ENCODE measurements at regions not wholly inside any gene's neighbourhood (a gene's known extent, or its start where the extent isn't known, plus 50 kb on each side); places are given as distances from the start of the nearest gene placed in this dataset.

DNA sequence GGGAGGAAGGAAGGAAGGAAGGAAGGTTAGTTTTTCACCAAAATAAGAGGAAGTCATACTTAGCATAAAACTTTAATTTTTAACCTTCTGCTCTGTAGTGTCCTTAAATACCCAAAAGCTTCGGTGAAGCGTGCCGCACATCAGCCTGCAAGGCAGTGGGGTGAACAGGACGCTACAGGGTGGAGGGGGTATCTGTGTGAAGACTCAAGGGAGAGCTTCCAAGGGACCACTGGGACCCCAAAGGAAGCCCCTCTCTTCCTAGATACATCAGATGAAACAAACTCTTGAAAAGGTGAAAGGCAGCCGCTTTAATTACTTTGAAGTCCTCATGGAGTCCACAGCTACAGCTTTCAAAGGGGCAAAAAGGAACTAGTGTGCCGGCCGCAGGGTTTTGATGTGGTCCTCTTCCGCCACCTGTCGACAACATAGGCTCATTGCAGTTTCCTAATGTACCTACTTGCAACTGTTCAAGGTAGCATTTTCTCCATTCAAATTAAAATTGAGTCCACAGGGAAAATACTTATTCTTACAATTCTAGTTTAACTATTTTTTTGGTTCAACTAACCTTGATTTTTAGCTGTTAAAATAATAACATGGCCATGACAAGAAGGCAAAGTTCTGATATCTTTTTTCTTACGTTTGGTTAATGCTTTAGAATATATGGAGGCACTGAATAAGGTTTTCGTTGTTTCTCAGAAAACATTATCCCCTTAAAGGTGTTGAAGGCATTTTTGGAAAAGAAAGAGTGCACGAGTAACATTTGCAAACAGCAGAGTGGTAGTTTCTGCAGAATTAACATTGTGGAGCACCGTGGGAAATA is 135.0 kb upstream of the RIPOR2 start:
- Histone ChIP-seq H3K27ac (ENCODE audit: low read depth) (no peak overlapping the region), H3K36me3 (ENCODE audit: insufficient read depth) (no peaks in the 10 kb centered on the region), H3K4me1 (ENCODE audit: insufficient read depth) (no peaks in the 10 kb centered on the region), H3K4me3 (ENCODE audit: low read depth, low read length) (no peak overlapping the region)
- WGBS, result 47% methylated on average over 13 of the region's 13 CpGs
- peak; percentile 74 for DNase-seq (ENCODE audit: extremely low spot score)

DNA sequence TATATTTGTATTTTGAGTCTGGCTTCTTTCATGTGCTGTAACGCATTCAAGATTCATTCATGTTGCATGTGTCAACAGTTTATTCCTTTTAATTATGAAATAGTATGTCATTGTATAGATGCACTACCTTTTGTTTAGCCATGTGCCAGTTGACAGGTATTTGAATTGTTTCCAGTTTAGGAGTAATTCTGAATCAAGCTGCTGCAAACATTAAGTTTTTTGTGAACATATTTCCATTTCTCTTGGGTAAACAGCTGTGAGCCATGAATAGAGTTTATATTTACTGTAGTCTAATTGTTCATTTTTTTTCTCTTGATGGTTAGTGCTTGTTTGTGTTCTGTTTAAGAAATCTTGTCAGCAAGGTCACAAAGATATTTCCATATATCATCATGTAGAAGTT is 142.4 kb upstream of the RIPOR2 start:
- no peak overlapping the region for H3K27ac ChIP-seq (ENCODE audit: low read depth)
- H3K36me3 ChIP-seq (ENCODE audit: insufficient read depth), result no peaks in the 10 kb centered on the region
- no peak for DNase-seq (ENCODE audit: extremely low spot score)
- no peaks in the 10 kb centered on the region for H3K4me1 ChIP-seq (ENCODE audit: insufficient read depth)
- WGBS, result 96% methylated on average over 1 of the region's 1 CpG
- H3K4me3 ChIP-seq (ENCODE audit: low read depth, low read length), result no peak overlapping the region

DNA sequence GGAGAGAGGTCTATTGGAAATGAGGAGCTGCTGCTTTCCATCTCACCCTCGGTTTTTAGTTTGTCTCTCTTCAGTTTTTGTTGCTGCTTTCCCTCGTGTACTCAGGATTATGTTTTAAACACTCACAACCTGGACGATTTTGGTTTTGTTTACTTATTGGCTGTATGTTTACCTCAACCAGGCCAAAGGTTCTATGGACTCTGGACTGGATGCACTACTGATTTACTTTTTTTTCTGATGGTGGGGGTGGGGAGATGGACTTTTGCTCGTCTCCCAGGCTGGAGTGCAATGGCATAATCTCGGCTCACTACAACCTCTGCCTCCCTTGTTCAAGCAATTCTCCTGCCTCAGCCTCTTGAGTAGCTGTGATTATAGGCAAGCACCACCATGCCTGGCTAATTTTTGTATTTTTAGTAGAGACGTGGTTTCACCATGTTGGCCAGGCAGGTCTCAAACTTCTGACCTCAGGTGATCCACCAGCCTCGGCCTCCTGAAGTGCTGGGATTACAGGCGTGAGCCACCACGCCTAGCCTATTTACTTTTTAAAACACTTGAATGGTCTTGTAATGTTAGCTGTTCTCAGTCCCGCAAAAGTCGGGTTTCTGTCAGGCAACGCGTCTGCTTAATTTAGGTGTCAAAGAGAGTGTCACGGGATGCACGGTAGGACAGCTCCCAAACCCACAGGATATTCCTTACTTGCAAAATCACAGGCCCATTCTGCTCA is 148.2 kb upstream of the RIPOR2 start:
- Histone ChIP-seq H3K36me3 (ENCODE audit: insufficient read depth) (no peaks in the 10 kb centered on the region), H3K27ac (ENCODE audit: low read depth) (no peak overlapping the region), H3K4me1 (ENCODE audit: insufficient read depth) (no peaks in the 10 kb centered on the region), H3K4me3 (ENCODE audit: low read depth, low read length) (no peak overlapping the region)
- no peak for DNase-seq (ENCODE audit: extremely low spot score)
- 75% methylated on average over 15 of the region's 15 CpGs for WGBS

DNA sequence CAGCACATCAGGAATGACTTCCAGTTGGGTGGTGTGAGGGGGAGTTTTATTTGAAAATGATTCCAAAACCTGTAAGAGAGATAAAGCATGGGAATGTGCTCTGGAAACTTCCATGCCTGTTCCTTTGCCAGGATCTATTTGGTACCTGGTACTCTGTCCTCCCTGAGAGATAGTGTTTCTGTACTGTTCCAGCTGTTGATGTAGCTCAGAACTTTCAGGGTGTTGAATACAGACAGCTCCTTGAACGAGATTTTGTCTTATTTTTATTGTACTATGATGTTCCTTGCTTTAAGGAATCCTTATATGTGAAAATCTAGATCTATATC is 148.7 kb upstream of the RIPOR2 start:
- no peak overlapping the region for H3K4me3 ChIP-seq (ENCODE audit: low read depth, low read length)
- no peaks in the 10 kb centered on the region for H3K4me1 ChIP-seq (ENCODE audit: insufficient read depth)
- no peak overlapping the region for H3K27ac ChIP-seq (ENCODE audit: low read depth)
- H3K36me3 ChIP-seq (ENCODE audit: insufficient read depth), result no peaks in the 10 kb centered on the region
- no peak for DNase-seq (ENCODE audit: extremely low spot score)
- 82% methylated on average over 1 of the region's 1 CpG for WGBS

DNA sequence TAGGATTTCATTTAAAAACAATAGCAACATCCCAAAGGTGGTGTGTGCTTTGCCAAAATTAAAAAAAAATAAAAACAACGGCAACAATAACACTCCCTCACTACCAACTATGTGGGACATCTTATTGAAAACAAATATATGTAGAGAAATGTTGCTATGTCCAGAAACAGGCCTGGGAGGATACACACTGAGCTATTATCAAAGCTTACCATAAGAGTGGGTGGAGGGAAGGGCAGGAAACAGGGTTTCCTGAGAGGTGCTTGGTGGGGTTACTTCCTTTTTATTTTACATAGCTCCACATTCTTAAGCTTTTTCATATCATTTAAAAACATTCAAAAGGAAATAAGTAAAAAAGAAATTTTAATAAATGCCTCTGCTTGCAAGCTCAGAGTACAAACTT is 150.0 kb upstream of the RIPOR2 start:
- Histone ChIP-seq H3K36me3 (ENCODE audit: insufficient read depth) (no peaks in the 10 kb centered on the region), H3K4me3 (ENCODE audit: low read depth, low read length) (no peak overlapping the region), H3K27ac (ENCODE audit: low read depth) (no peak overlapping the region), H3K4me1 (ENCODE audit: insufficient read depth) (no peaks in the 10 kb centered on the region)
- no peak for DNase-seq (ENCODE audit: extremely low spot score)
- 1% methylated on average over 1 of the region's 1 CpG for WGBS

DNA sequence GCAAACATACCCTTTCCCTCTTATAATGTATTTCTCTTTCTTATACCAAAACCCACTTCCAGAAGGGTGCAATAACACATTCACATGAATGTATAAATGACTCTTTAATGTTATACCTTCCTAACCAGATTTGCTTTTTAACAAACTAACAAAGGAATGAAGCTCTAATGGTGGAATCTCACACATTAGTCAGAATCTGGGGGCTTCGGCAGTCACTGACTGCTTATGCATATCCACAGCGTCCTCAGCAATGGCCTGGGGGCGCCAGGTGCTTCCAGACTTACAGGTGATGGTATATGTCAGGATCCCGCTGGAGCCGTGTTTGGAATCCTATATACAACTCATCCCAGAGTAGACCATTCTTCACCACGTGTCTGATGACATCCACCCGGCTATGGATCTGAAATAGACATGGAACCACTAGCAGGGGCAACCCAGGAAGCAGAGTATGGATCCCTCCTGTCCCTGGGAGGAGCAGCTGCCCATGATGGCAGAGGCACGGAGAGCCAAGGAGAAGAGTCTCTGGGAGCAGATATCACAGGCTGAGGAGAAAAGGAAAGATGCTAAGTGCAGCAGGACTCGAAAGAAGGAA is 150.8 kb upstream of the RIPOR2 start:
- WGBS, result 86% methylated on average over 9 of the region's 9 CpGs
- no peak overlapping the region for H3K27ac ChIP-seq (ENCODE audit: low read depth)
- no peaks in the 10 kb centered on the region for H3K36me3 ChIP-seq (ENCODE audit: insufficient read depth)
- H3K4me3 ChIP-seq (ENCODE audit: low read depth, low read length), result no peak overlapping the region
- no peaks in the 10 kb centered on the region for H3K4me1 ChIP-seq (ENCODE audit: insufficient read depth)
- no peak for DNase-seq (ENCODE audit: extremely low spot score)

DNA sequence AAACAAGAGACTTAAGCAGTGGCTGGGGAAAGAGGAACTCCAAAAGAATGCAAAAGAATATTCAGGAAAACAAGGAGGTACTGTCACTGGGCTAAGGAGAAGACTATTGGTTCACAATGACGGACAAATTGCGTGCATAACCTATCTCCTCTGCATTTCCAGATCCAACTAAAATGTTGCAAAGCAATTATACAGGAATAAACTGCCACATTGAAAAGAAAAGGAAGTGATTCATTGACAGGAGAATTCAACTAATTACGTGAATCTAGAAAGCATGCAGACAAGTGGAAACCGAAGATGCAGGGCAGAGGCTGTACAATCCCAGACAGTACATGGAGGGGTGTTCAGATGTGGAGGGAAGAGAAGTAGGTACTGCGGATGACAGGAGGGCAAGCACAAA is 152.8 kb upstream of the RIPOR2 start:
- WGBS, result 81% methylated on average over 5 of the region's 5 CpGs

DNA sequence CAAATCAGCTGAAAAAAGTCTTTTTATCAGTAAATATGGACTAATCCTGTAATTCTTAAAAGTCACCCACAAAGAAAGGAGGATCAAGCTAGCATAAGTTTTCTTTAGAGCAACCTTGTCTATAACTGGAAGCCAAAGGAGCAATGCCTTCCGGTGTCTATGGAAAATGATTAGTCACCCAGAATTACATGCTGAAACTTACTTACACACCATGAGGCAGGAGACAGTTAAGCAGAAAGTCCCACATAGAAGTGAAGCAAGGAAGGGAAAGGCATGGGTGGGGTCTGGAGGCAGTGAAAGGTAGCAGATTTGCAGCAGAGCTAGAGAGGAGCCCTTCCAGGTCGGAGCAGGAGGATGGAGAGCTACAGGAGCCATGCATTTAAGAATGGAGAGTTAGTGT is 153.7 kb upstream of the RIPOR2 start:
- Histone ChIP-seq H3K4me1 (ENCODE audit: insufficient read depth) (no peaks in the 10 kb centered on the region), H3K4me3 (ENCODE audit: low read depth, low read length) (no peak overlapping the region), H3K27ac (ENCODE audit: low read depth) (no peak overlapping the region), H3K36me3 (ENCODE audit: insufficient read depth) (no peaks in the 10 kb centered on the region)
- WGBS, result 40% methylated on average over 2 of the region's 2 CpGs
- no peak for DNase-seq (ENCODE audit: extremely low spot score)

More for the DNA sequence above, 152.8 kb upstream of the RIPOR2 start:
- no peak for DNase-seq (ENCODE audit: extremely low spot score)
- H3K4me3 ChIP-seq (ENCODE audit: low read depth, low read length), result no peak overlapping the region
- no peak overlapping the region for H3K27ac ChIP-seq (ENCODE audit: low read depth)
- H3K36me3 ChIP-seq (ENCODE audit: insufficient read depth), result no peaks in the 10 kb centered on the region
- no peaks in the 10 kb centered on the region for H3K4me1 ChIP-seq (ENCODE audit: insufficient read depth)

DNA sequence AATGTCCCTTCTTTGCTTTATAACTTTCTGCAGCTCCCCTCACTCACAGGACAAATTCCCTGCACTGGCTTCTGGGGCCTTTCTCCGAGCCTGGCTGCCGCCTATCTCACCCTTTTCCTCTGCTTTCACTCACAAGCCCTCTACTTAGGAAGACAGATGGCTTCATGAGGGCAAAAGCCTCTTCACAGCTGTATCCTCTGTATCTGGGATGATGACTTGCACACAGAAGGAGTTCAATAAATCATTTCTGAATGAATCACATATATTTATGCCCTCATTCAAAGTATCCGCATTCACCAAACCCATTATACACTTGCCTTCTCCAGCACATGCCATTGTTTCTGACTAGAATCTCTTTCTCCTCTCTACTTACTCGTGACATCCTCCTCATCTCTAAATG is 159.0 kb upstream of the RIPOR2 start:
- Histone ChIP-seq H3K4me3 (ENCODE audit: low read depth, low read length) (no peak overlapping the region), H3K4me1 (ENCODE audit: insufficient read depth) (no peaks in the 10 kb centered on the region), H3K27ac (ENCODE audit: low read depth) (no peak overlapping the region), H3K36me3 (ENCODE audit: insufficient read depth) (no peaks in the 10 kb centered on the region)
- 87% methylated on average over 4 of the region's 4 CpGs for WGBS
- no peak for DNase-seq (ENCODE audit: extremely low spot score)

DNA sequence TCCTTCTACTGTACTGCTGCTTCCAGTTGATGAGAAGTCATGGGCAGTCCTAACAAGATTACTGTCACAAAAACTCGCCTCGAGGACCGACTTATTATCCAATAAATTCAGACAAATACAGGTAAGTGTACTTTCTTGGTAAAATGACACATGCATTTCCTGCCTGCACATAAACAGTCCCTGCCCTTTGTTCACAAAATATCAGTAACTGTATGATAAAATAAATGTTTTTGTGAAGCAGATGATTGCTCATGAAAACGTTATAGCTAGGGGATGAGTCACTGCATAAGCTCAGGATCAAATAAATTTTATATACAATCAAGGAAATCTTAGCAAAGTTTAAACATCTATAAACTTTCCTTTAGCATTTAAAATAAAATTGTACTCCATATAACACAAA is 164.5 kb upstream of the RIPOR2 start:
- H3K4me1 ChIP-seq (ENCODE audit: insufficient read depth), result no peaks in the 10 kb centered on the region
- no peak for DNase-seq (ENCODE audit: extremely low spot score)
- no peaks in the 10 kb centered on the region for H3K36me3 ChIP-seq (ENCODE audit: insufficient read depth)
- no peak overlapping the region for H3K27ac ChIP-seq (ENCODE audit: low read depth)
- no peak overlapping the region for H3K4me3 ChIP-seq (ENCODE audit: low read depth, low read length)
- 17% methylated on average over 4 of the region's 4 CpGs for WGBS

DNA sequence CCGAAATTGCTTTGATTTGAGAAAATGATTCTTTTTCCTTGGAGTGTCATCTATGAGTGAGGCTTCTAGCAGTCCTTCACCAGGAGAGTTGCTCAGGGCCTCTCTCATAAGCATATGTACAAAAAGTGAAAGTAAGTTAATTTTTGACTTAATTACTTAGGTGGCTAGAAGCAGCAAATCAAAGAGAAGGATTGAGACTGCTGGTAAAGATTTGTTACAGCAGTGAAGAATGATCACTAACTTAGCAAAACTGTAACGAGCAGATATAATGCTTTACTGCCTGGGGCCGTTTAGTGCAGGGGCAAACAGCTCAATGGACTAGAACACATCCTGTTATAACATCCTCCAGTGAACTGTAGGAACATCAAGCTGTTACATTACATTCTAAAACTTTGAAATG is 167.8 kb upstream of the RIPOR2 start:
- no peak for DNase-seq (ENCODE audit: extremely low spot score)
- no peak overlapping the region for H3K4me3 ChIP-seq (ENCODE audit: low read depth, low read length)
- WGBS, result 60% methylated on average over 3 of the region's 3 CpGs
- no peak overlapping the region for H3K27ac ChIP-seq (ENCODE audit: low read depth)
- no peaks in the 10 kb centered on the region for H3K4me1 ChIP-seq (ENCODE audit: insufficient read depth)
- H3K36me3 ChIP-seq (ENCODE audit: insufficient read depth), result peaks cover 2% of the 10 kb centered on the region

DNA sequence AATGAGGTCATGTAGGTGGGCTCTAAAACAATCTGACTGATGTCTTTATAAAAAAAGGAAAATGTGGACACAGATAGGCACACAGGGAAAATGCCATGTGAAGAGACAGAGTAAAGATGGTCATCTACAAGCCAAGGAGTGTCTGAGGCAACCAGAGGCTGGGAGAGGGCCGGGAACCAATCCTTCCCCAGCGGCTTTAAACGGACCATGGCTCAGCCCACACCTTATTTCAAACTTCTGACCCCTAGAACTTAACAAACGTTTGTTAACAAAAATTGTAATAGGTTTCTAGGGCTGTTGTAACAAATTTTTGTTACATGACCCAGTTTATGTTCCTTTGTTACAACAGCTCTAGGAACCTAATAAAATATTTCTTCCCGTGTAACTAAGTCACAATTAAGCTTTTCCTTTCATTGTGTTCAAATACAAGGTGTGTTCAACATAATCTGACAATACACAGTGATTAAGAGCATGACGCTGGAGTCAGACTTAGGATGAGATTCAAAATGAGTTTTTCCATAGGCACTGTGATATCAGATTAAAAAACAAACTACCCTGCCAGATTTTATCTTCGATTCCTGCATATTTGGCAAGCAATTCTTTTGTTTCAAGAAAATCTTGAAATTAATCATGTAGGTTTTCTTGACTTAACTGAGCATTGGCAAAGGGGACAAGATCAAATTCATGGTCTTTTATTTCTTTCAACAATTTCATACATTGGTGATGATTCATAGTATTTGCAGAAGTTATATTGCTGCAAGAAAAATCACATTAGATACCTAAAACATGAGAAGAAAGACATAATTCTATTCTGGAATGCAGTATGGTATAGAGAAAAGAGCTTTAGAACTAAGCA is 169.5 kb upstream of the RIPOR2 start:
- no peak overlapping the region for H3K27ac ChIP-seq (ENCODE audit: low read depth)
- no peak for DNase-seq (ENCODE audit: extremely low spot score)
- H3K4me1 ChIP-seq (ENCODE audit: insufficient read depth), result no peaks in the 10 kb centered on the region
- H3K4me3 ChIP-seq (ENCODE audit: low read depth, low read length), result no peak overlapping the region
- 68% methylated on average over 7 of the region's 7 CpGs for WGBS
- H3K36me3 ChIP-seq (ENCODE audit: insufficient read depth), result peaks cover 2% of the 10 kb centered on the region

DNA sequence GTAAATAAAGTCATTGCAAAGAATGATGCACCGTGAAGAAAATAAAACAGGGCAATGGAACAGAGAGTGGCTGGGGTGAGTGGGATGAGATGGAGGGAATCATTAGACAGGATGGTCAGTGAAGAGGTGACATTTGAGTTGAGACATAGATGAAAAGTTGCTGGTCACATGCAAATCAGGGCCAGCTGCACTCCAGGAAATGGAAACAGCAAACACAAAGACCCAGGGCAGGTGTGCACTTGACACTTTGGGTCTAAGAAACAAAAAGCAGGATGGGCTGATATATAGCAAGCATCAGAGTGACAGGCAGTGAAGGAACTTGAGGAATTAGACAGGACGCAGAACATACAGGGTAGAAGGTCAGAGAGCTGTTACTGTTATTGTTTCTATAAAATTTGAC is 171.5 kb upstream of the RIPOR2 start:
- Histone ChIP-seq H3K27ac (ENCODE audit: low read depth) (no peak overlapping the region), H3K36me3 (ENCODE audit: insufficient read depth) (peaks cover 2% of the 10 kb centered on the region)
- WGBS, result 70% methylated on average over 2 of the region's 2 CpGs

More for the DNA sequence above, 171.5 kb upstream of the RIPOR2 start:
- H3K4me1 ChIP-seq (ENCODE audit: insufficient read depth), result no peaks in the 10 kb centered on the region
- H3K4me3 ChIP-seq (ENCODE audit: low read depth, low read length), result no peak overlapping the region
- DNase-seq (ENCODE audit: extremely low spot score), result no peak
